ENCODE measurements at regions not wholly inside any gene's neighbourhood (a gene's known extent, or its start where the extent isn't known, plus 50 kb on each side); places are given as distances from the start of the nearest gene placed in this dataset.

DNA sequence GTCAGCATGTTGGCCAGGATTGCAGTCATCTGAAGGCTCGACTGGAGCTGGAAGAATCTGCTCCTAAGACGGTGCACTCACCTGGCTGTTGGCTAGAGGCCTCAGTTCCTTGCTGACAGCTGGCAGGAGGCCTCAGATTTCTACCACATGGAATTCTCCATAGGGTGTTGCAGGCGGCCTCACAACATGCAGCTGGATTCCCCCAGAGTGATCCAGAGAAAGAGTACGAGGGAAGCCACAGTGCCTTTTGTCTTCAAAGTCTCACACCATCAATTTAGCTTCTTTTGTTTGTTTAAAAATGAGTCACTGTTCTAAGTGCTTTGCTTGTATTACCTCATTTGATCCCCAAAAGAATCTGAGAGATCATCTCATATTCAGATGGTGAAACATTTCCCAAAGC lies 65.5 kb upstream of the FYN start:
- TF ChIP-seq, protein P1, sequence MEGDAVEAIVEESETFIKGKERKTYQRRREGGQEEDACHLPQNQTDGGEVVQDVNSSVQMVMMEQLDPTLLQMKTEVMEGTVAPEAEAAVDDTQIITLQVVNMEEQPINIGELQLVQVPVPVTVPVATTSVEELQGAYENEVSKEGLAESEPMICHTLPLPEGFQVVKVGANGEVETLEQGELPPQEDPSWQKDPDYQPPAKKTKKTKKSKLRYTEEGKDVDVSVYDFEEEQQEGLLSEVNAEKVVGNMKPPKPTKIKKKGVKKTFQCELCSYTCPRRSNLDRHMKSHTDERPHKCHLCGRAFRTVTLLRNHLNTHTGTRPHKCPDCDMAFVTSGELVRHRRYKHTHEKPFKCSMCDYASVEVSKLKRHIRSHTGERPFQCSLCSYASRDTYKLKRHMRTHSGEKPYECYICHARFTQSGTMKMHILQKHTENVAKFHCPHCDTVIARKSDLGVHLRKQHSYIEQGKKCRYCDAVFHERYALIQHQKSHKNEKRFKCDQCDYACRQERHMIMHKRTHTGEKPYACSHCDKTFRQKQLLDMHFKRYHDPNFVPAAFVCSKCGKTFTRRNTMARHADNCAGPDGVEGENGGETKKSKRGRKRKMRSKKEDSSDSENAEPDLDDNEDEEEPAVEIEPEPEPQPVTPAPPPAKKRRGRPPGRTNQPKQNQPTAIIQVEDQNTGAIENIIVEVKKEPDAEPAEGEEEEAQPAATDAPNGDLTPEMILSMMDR (conservative IDR thresholded peaks at IDR 0.05 in 1 of 2, IDR thresholded peaks at IDR 0.05 in 1 of 2; ENCODE audit: low read depth in 1 of 2, low read length in 2 of 2): no peak
- no peak for TF ChIP-seq EZH2 (IDR thresholded peaks at IDR 0.05; ENCODE audit: low read length, missing control alignments)

Data from fibroblast of lung (primary cell).